ENCODE measurements at regions not wholly inside any gene's neighbourhood (a gene's known extent, or its start where the extent isn't known, plus 50 kb on each side); places are given as distances from the start of the nearest gene placed in this dataset.

DNA sequence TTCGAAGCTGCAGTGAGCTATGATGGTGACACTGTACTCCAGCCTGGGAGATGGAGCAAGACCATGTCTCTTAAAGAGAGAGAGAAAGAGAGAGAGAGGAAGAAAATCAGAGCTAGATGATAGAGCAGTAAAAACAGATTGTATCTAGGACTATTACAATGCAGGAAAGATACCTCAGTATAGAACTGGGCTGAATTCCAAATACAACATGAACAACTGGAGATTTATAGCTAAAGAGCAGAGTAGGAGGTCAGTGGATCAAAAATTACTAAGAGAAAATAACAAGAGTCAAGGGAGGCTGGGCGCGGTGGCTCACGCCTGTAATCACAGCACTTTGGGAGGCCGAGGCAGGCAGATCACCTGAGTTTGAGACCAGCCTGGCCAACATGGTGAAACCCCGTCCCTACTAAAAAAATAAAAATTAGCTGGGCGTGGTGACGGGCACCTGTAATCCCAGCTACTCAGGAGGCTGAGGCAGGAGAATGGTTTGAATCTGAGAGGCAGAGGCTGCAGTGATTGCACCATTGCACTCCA, 100.7 kb upstream of the MSH6 start:
- Histone ChIP-seq H3K9ac (replicated peaks in 1 of 4; ENCODE audit: extremely low read depth in 1 of 4, low read depth in 3 of 4, low read length in 3 of 4) (no peak overlapping the region), H3K79me2 (ENCODE audit: control insufficient read depth in 1 of 2, insufficient read depth in 2 of 2, low read length in 2 of 2) (no peaks in the 10 kb centered on the region), H3K18ac (ENCODE audit: extremely low read depth, low read length) (no peak overlapping the region), H4K5ac (ENCODE audit: insufficient read length, low read depth, low read length) (no peak overlapping the region), H3K27me3 (replicated peaks in 1 of 4; ENCODE audit: control insufficient read depth in 3 of 4, extremely low read depth in 1 of 4, insufficient read depth in 3 of 4, low read length in 3 of 4) (no peaks in the 10 kb centered on the region), H3K36me3 (ENCODE audit: control insufficient read depth in 2 of 4, insufficient read depth in 4 of 4, low read length in 3 of 4) (no peaks in the 10 kb centered on the region), H2BK120ac (replicated peaks; ENCODE audit: low read depth, low read length) (no peak overlapping the region), H3K79me1 (ENCODE audit: low read depth, low read length) (no peaks in the 10 kb centered on the region), H4K8ac (ENCODE audit: extremely low read depth, insufficient read depth, low read length) (no peak overlapping the region), H3K4me1 (replicated peaks in 1 of 4; ENCODE audit: control insufficient read depth in 3 of 4, insufficient read depth in 4 of 4, low read length in 3 of 4) (peaks cover 0 to 9% (median 5%) of the 10 kb centered on the region in 4 experiments; a peak in 3 of 7 replicates), H2BK20ac (ENCODE audit: low read length) (no peak overlapping the region), H3K56ac (replicated peaks; ENCODE audit: insufficient read length, low read depth, low read length) (no peak overlapping the region), H3K27ac (ENCODE audit: low read depth, low read length) (no peak overlapping the region), H3K23me2 (ENCODE audit: low read depth, low read length) (no peaks in the 10 kb centered on the region), H3K9me3 (ENCODE audit: insufficient read depth in 2 of 2, low read depth in 1 of 2, low read length in 1 of 2) (no peaks in the 10 kb centered on the region; a peak in 1 of 4 replicates), H2BK5ac (ENCODE audit: low read depth, low read length) (no peak overlapping the region), H3K14ac (ENCODE audit: insufficient read length) (no peak overlapping the region), H2AK5ac (ENCODE audit: low read depth, low read length) (no peak overlapping the region), H3K4ac (replicated peaks; ENCODE audit: insufficient read length, low read depth, low read length) (no peak overlapping the region), H3K23ac (ENCODE audit: insufficient read length) (no peak overlapping the region), H2BK15ac (ENCODE audit: low read length) (no peak overlapping the region), H4K91ac (replicated peaks; ENCODE audit: insufficient read length, low read length) (no peak overlapping the region), H2AFZ (ENCODE audit: low read length) (no peak overlapping the region), H3K4me2 (ENCODE audit: insufficient read depth in 1 of 2, low read depth in 2 of 2, low read length in 2 of 2) (no peak overlapping the region), H4K20me1 (replicated peaks in 1 of 2; ENCODE audit: control insufficient read depth in 1 of 2, insufficient read depth in 2 of 2, low read length in 2 of 2) (no peaks in the 10 kb centered on the region), H3K4me3 (ENCODE audit: extremely low read depth in 1 of 4, insufficient read depth in 2 of 4, low read depth in 3 of 4, low read length in 4 of 4) (no peak overlapping the region), H2BK12ac (ENCODE audit: low read depth, low read length) (no peak overlapping the region)
- ChIA-PET CTCF (ENCODE audit: partially characterized antibody) (interaction anchor here (0.9 to 1.1 kb wide), 2 partner anchors 28 to 46 kb away, joined by 3 read pairs; no protein-coding TSS in a partner anchor), POLR2A (ENCODE audit: partially characterized antibody) (interaction anchor here (0.7 to 1.2 kb wide), 2 partner anchors 13 to 17 kb away, joined by 3 read pairs; no protein-coding TSS in a partner anchor)
- 88% methylated on average over 8 of the region's 8 CpGs; no CpG with 5 or more reads in 1 of the 2 experiments for WGBS, 2 experiments (ENCODE audit: extremely low coverage in 1 of 2, insufficient coverage in 1 of 2, insufficient read length in 1 of 2, insufficient replicate concordance in 2 of 2, low coverage in 1 of 2, low lambda C conversion rate in 2 of 2, missing lambda C conversion rate in 1 of 2)
- TF ChIP-seq RFX5 (IDR thresholded peaks at IDR 0.05; ENCODE audit: borderline replicate concordance, low read depth, low read length), result no peak
- no peak for TF ChIP-seq GABPA (IDR thresholded peaks at IDR 0.05; ENCODE audit: borderline replicate concordance, insufficient read depth, low read length)
- no peak for TF ChIP-seq POLR2A (IDR thresholded peaks at IDR 0.05; ENCODE audit: control extremely low read depth in 1 of 2, low read depth in 2 of 2, low read length in 2 of 2)
- TF ChIP-seq GTF2F1 (IDR thresholded peaks at IDR 0.05; ENCODE audit: borderline replicate concordance, low read depth, low read length), result no peak
- FAIRE-seq, result no peak
- no peak for DNase-seq (ENCODE audit: low read depth in 1 of 2, low spot score in 2 of 2)

Data from H1 (cell line).